Peyer's patch (tissue), 4 donors: ENCODE measurements at regions not wholly inside any gene's neighbourhood (a gene's known extent, or its start where the extent isn't known, plus 50 kb on each side); places are given as distances from the start of the nearest gene placed in this dataset.

Experiments
- DNase-seq, 3 donors: peaks; one replicate each; pipeline ENCODE4 v3.0.0-alpha.2; 2017 to 2019
- H3K27ac ChIP-seq, 4 donors: fragments of 200-600 bp; sonication (generic); one replicate each; pipeline ENCODE4 v1.5.1; 2016 to 2019
- H3K27me3 ChIP-seq, 2 donors: fragments of 200-600 bp; sonication (generic); one replicate each; pipeline ENCODE4 v1.5.1; 2019
- H3K36me3 ChIP-seq, 3 donors: fragments of 200-600 bp; sonication (generic); one replicate each; pipeline ENCODE4 v1.5.1; 2016 to 2019
- H3K4me1 ChIP-seq, 4 donors: fragments of 200-600 bp; sonication (generic); one replicate each; pipeline ENCODE4 v1.5.1; 2016 to 2019
- H3K4me3 ChIP-seq, 4 donors: fragments of 200-600 bp; sonication (generic); 1 replicate in 3 of 4; 2 replicates in 1 of 4; pipeline ENCODE4 v1.5.1; 2016 to 2019; ENCODE audit warnings: mild to moderate bottlenecking in 1 of 4
- H3K9me3 ChIP-seq, 4 donors: fragments of 200-600 bp; sonication (generic); one replicate each; pipeline ENCODE4 v1.5.1; 2016 to 2019; ENCODE audit warnings: mild to moderate bottlenecking in 1 of 4
- POLR2A ChIP-seq, 2 donors: fragments of 450-650 bp; IDR thresholded peaks; one replicate each; pipeline ENCODE4 v1.5.1; 2017; ENCODE audit warnings: antibody characterized with exemption in 2 of 2, mild to moderate bottlenecking in 2 of 2, moderate library complexity in 2 of 2
- TF ChIP-seq, protein P1 (sequence below), 6 experiments: fragments of 450-650 bp in 4 of 6; fragments of 200-600 bp in 2 of 6; sonication (generic) in 1 of 6; IDR thresholded peaks; one replicate each; pipeline ENCODE4 v1.5.1; 2017 to 2019; ENCODE audit warnings: antibody characterized with exemption in 6 of 6, mild to moderate bottlenecking in 3 of 6, moderate library complexity in 1 of 6

- H3K36me3 ChIP-seq = no peaks in the 10 kb centered on the region
- H3K9me3 ChIP-seq = no peaks in the 10 kb centered on the region
- no peak overlapping the region for H3K4me3 ChIP-seq
- H3K27me3 ChIP-seq = no peaks in the 10 kb centered on the region
- H3K4me1 ChIP-seq = no peaks in the 10 kb centered on the region
- no peak for DNase-seq
- TF ChIP-seq, protein P1, sequence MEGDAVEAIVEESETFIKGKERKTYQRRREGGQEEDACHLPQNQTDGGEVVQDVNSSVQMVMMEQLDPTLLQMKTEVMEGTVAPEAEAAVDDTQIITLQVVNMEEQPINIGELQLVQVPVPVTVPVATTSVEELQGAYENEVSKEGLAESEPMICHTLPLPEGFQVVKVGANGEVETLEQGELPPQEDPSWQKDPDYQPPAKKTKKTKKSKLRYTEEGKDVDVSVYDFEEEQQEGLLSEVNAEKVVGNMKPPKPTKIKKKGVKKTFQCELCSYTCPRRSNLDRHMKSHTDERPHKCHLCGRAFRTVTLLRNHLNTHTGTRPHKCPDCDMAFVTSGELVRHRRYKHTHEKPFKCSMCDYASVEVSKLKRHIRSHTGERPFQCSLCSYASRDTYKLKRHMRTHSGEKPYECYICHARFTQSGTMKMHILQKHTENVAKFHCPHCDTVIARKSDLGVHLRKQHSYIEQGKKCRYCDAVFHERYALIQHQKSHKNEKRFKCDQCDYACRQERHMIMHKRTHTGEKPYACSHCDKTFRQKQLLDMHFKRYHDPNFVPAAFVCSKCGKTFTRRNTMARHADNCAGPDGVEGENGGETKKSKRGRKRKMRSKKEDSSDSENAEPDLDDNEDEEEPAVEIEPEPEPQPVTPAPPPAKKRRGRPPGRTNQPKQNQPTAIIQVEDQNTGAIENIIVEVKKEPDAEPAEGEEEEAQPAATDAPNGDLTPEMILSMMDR (IDR thresholded peaks at IDR 0.05) = no peak
- TF ChIP-seq POLR2A (IDR thresholded peaks at IDR 0.05) = no peak
- no peak overlapping the region for H3K27ac ChIP-seq
Observed at GRCh38 chr16:17947637-17948036, 388.9 kb downstream of the NPIPA8 start.

DNA sequence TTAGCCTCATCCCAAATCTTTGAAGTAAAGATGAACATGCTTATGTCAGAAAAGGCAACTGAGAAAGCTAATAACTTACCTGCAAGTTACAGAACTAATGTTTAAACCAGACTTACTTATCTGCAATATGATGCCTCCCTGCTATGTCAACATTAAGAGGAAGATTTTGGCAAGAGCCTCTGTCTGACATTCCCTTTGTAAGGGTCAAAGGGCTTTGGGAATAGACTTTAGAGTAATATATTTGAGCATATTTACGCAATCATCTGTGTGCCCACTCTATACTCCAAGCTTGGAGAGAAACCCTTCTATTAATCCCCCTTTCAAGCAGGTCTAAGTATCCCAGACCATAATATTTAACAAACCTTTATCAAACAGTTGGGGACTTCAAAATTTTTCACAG, 389.4 kb downstream of the NPIPA8 start:
- TF ChIP-seq, protein P1 (IDR thresholded peaks at IDR 0.05) = no peak
- no peak for TF ChIP-seq POLR2A (IDR thresholded peaks at IDR 0.05)
- no peaks in the 10 kb centered on the region for H3K27me3 ChIP-seq
- H3K4me3 ChIP-seq = no peak overlapping the region
- no peak for DNase-seq
- H3K4me1 ChIP-seq = no peaks in the 10 kb centered on the region
- no peaks in the 10 kb centered on the region for H3K9me3 ChIP-seq
- H3K27ac ChIP-seq = no peak overlapping the region
- no peaks in the 10 kb centered on the region for H3K36me3 ChIP-seq

- no peak for TF ChIP-seq POLR2A (IDR thresholded peaks at IDR 0.05)
- TF ChIP-seq, protein P1 (IDR thresholded peaks at IDR 0.05) = no peak
- H3K4me3 ChIP-seq = no peak overlapping the region
- H3K4me1 ChIP-seq = no peaks in the 10 kb centered on the region
- no peaks in the 10 kb centered on the region for H3K27me3 ChIP-seq
- H3K9me3 ChIP-seq = no peaks in the 10 kb centered on the region
- DNase-seq = no peak
- H3K27ac ChIP-seq = no peak overlapping the region
- H3K36me3 ChIP-seq = no peaks in the 10 kb centered on the region
Observed at GRCh38 chr16:17945080-17945601, 391.4 kb downstream of the NPIPA8 start.

GRCh38 chr16:17944345-17944744, 392.2 kb downstream of the NPIPA8 start:
- H3K4me1 ChIP-seq = peaks cover 0 to 3% (median 0%) of the 10 kb centered on the region in 4 donors
- H3K36me3 ChIP-seq = no peaks in the 10 kb centered on the region
- H3K27me3 ChIP-seq = no peaks in the 10 kb centered on the region
- TF ChIP-seq, protein P1 (IDR thresholded peaks at IDR 0.05) = no peak
- TF ChIP-seq POLR2A (IDR thresholded peaks at IDR 0.05) = no peak
- DNase-seq = no peak
- H3K4me3 ChIP-seq = no peak overlapping the region
- no peaks in the 10 kb centered on the region for H3K9me3 ChIP-seq
- no peak overlapping the region for H3K27ac ChIP-seq

- H3K27me3 ChIP-seq = no peaks in the 10 kb centered on the region
- TF ChIP-seq, protein P1 (IDR thresholded peaks at IDR 0.05) = no peak
- TF ChIP-seq POLR2A (IDR thresholded peaks at IDR 0.05) = no peak
- H3K4me1 ChIP-seq = peaks cover 0 to 3% (median 0%) of the 10 kb centered on the region in 4 donors
- no peaks in the 10 kb centered on the region for H3K9me3 ChIP-seq
- no peak for DNase-seq
- no peak overlapping the region for H3K4me3 ChIP-seq
- H3K36me3 ChIP-seq = no peaks in the 10 kb centered on the region
- H3K27ac ChIP-seq = no peak overlapping the region
Observed at GRCh38 chr16:17942067-17942466, 394.5 kb downstream of the NPIPA8 start.
